ENCODE measurements at regions not wholly inside any gene's neighbourhood (a gene's known extent, or its start where the extent isn't known, plus 50 kb on each side); places are given as distances from the start of the nearest gene placed in this dataset.

DNA sequence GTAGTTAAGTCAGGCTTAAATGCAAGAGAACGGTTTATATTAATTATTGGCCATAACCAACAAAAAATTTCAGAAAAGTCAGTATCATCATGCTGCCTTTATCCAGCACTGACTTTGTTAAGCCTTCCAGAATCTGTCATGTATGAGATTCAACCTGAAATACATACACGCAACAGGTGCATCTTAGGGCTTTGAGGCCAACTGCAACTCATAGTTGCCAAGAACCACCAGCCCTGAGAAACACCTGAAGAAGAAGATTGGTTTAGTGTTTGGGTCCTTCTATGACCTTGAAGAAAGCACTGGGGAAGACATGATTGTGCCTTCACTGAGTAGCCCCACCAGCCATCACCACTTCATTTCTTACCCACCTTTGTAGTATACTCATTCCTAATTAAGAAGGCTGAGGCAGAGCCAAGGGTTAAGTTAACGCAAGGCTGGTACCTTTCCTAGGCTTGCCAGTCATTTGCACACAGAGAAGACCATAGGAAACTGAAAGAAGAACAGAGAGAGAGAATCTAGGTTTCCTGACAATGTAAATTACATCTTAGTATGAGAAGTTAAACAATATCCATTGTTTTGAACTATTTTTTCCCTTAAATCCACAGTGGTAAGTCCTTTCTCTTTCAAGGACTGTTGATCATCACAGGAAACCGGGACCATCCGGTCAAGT, 200.1 kb upstream of the PRKCQ start:
- H3K9ac ChIP-seq (ENCODE audit: low read length): no peak overlapping the region
- no peaks in the 10 kb centered on the region for H3K4me1 ChIP-seq (ENCODE audit: control insufficient read depth, insufficient read depth, low read length)
- no peak overlapping the region for H3K27ac ChIP-seq (ENCODE audit: low read depth, low read length)
- no peaks in the 10 kb centered on the region for H3K27me3 ChIP-seq (ENCODE audit: control insufficient read depth, insufficient read depth, low read length)
- H3K4me3 ChIP-seq (ENCODE audit: low read length): no peak overlapping the region
- no peaks in the 10 kb centered on the region for H3K36me3 ChIP-seq (ENCODE audit: control insufficient read depth, insufficient read depth, low read length)

DNA sequence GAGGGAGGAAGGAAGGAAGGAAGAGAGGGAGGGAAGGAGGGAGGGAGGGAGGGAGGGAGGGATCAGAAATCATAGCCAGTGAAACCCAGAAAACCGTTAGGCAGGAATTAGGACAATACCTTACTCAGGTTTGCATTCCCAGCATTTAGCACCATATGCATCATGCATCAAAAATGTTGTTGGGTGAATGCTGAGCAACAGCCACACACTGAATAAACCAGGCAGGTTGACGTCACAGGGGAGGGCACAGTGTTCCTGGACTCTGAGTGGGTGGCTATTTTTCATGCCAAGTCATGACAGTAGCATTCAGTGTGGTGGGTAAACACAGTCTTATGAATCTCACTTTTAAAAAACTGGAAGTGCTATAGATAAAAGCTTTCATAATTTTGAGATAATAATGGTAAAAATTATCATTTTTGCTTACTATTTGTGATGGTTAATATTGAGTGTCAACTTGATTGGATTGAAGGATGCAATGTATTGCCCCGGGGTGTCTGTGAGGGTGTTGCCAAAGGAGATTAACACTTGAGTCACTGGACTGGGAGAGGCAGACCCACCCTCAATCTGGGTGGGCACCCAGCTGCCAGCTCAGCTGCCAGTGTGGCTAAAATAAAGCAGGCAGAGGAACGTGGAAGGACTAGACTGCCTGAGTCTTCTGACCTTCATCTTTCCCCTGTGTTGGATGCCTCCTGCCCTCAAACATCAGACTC, 199.1 kb upstream of the PRKCQ start:
- no peaks in the 10 kb centered on the region for H3K4me1 ChIP-seq (ENCODE audit: control insufficient read depth, insufficient read depth, low read length)
- no peak overlapping the region for H3K4me3 ChIP-seq (ENCODE audit: low read length)
- no peaks in the 10 kb centered on the region for H3K36me3 ChIP-seq (ENCODE audit: control insufficient read depth, insufficient read depth, low read length)
- no peaks in the 10 kb centered on the region for H3K27me3 ChIP-seq (ENCODE audit: control insufficient read depth, insufficient read depth, low read length)
- no peak overlapping the region for H3K9ac ChIP-seq (ENCODE audit: low read length)
- H3K27ac ChIP-seq (ENCODE audit: low read depth, low read length): no peak overlapping the region

DNA sequence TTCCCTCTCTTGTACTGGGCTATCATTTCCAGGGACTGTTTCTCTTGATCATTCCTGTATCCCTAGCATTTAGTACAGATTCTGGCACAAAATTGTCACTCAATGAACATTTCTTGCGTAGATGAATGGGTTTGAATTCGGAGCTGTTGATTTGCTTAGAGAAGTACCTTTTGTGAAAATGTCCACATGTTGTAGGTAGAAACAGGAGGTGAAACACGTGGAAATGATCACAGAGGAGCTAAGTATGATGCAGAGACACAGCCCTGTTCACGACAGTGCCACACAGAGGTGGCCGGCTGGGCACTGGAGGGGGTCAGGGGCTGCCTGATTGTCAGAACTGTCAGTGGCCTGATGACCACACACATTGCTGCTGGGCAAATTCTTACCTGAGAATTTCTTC, 196.1 kb upstream of the PRKCQ start:
- H3K4me1 ChIP-seq (ENCODE audit: control insufficient read depth, insufficient read depth, low read length): no peaks in the 10 kb centered on the region
- H3K4me3 ChIP-seq (ENCODE audit: low read length): no peak overlapping the region
- H3K27me3 ChIP-seq (ENCODE audit: control insufficient read depth, insufficient read depth, low read length): no peaks in the 10 kb centered on the region
- H3K27ac ChIP-seq (ENCODE audit: low read depth, low read length): no peak overlapping the region
- H3K9ac ChIP-seq (ENCODE audit: low read length): no peak overlapping the region
- no peaks in the 10 kb centered on the region for H3K36me3 ChIP-seq (ENCODE audit: control insufficient read depth, insufficient read depth, low read length)

DNA sequence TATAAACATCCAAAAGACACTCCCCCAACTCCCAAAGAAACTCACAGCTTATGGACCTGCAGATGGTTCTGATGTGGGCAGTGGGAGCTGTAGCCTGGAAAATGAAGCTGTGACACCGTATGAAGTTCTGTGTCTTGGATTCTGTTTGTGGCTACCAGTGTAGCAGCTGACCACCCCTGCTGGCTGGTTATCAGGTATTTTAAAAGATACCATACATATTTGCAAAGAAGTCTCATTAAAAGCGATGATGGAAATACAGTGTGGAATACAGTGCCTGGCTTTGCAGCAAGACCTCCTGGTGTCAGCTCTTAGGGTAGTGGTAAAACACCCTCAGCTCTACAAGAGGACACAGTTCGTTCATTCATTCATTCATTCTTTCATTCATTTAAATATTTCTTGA, 194.3 kb upstream of the PRKCQ start:
- H3K27me3 ChIP-seq (ENCODE audit: control insufficient read depth, insufficient read depth, low read length): no peaks in the 10 kb centered on the region
- no peak overlapping the region for H3K4me3 ChIP-seq (ENCODE audit: low read length)
- no peaks in the 10 kb centered on the region for H3K36me3 ChIP-seq (ENCODE audit: control insufficient read depth, insufficient read depth, low read length)
- H3K4me1 ChIP-seq (ENCODE audit: control insufficient read depth, insufficient read depth, low read length): no peaks in the 10 kb centered on the region
- no peak overlapping the region for H3K9ac ChIP-seq (ENCODE audit: low read length)
- no peak overlapping the region for H3K27ac ChIP-seq (ENCODE audit: low read depth, low read length)

DNA sequence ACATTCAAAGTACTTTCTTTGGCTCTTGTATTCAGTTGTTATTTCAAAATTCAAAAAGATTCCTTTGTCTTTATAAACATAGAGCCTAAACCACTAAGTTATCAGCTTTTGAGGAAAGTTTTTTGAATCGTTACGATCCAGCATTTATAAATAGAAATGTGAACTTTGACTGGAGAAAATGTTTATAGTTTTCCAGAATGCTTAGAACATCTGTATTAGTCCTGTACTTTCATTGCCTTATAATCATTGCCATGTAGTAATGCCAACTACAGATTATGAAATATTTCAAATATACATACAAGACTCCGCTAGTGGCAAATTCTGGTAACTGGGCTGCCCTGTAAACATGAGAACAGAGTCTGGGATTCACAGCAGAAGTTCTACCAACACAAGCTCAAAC, 191.3 kb upstream of the PRKCQ start:
- Histone ChIP-seq H3K27ac (ENCODE audit: low read depth, low read length) (no peak overlapping the region), H3K4me3 (ENCODE audit: low read length) (no peak overlapping the region), H3K4me1 (ENCODE audit: control insufficient read depth, insufficient read depth, low read length) (no peaks in the 10 kb centered on the region), H3K36me3 (ENCODE audit: control insufficient read depth, insufficient read depth, low read length) (no peaks in the 10 kb centered on the region), H3K9ac (ENCODE audit: low read length) (no peak overlapping the region), H3K27me3 (ENCODE audit: control insufficient read depth, insufficient read depth, low read length) (no peaks in the 10 kb centered on the region)

DNA sequence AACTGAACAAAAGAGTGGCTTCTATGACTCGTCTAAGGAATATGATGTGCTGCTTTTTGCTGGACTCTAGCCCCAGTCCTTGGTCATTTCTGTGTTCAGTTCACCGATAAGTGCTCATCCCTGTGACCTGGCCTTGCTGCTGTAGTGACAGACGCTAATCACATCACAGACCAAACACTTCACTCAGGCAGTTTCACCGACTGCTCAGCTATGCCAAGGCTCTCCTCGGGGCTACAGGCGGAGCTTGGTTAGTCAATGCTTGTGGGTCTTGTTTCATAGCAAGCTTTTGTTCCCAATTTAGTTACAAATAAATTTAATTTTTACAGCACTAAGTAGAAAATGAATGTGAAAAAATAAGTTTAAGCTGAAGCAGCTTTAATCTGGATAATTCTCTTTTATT, 190.8 kb upstream of the PRKCQ start:
- Histone ChIP-seq H3K27me3 (ENCODE audit: control insufficient read depth, insufficient read depth, low read length) (no peaks in the 10 kb centered on the region), H3K4me3 (ENCODE audit: low read length) (no peak overlapping the region), H3K27ac (ENCODE audit: low read depth, low read length) (no peak overlapping the region), H3K36me3 (ENCODE audit: control insufficient read depth, insufficient read depth, low read length) (no peaks in the 10 kb centered on the region), H3K9ac (ENCODE audit: low read length) (no peak overlapping the region), H3K4me1 (ENCODE audit: control insufficient read depth, insufficient read depth, low read length) (no peaks in the 10 kb centered on the region)

DNA sequence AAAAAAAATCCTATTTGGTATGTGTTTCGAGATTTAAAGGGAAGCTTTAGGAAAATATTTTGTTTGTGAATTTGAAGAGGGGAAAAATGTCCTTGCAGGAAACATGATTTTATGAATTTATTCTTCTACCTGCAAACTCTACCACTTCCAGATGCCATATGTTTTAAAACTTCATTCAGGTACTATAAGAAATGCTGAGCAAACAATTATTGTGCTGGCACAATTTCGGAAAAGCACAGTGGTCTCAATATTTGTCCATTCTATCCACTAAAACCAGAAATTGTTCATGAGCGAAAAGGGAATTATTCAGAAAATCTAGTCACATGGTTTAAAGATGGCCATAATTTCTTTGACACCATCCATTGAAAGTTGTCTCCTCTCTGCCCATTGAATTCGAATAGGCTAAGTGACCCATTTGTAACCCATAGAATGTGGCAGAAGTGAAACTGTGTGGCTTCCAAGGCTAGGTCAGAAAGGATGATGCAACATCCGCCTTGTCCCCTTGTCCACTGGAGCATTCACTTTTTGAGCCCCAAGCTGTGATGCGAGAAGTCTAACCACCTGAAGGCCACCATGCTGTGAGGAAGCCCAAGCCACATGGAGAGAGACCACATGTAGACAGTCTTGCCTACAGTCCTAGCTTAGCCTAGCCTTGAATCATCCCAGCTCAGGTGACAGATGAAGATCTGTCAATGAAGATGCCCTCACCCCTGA, 189.8 kb upstream of the PRKCQ start:
- Histone ChIP-seq H3K4me3 (ENCODE audit: low read length) (no peak overlapping the region), H3K36me3 (ENCODE audit: control insufficient read depth, insufficient read depth, low read length) (no peaks in the 10 kb centered on the region), H3K27me3 (ENCODE audit: control insufficient read depth, insufficient read depth, low read length) (no peaks in the 10 kb centered on the region), H3K4me1 (ENCODE audit: control insufficient read depth, insufficient read depth, low read length) (no peaks in the 10 kb centered on the region), H3K27ac (ENCODE audit: low read depth, low read length) (no peak overlapping the region), H3K9ac (ENCODE audit: low read length) (no peak overlapping the region)

DNA sequence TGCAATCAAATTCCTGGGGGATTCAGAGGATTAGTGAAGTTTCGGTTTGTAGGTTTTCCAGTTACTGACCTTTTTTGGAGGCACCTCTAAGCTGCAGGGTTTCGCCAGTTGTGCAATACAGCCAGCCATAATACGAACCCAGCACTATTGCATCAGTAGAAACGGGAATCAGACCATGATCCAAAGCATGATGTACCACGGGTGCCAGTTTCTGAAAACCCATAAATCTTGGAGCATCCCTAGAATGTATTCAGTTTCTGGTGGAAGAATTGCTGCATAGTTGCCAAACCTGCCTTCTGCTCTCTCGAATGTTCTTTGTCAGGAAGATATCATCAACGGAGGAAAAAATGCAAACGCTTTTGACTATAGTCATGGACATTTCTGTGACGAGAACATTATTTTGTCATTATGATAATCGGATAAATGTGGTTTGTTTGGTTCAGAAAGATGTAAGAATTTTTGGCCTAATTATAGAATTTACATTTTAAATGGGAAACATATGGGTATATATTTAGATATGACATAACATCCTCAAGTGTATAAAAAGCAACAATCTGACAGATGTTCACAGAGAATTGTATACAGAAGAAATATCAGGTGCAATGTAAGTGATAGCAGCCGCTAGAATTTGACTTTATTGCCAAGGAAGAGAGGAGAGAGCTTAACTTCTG, 186.2 kb upstream of the PRKCQ start:
- Histone ChIP-seq H3K27me3 (ENCODE audit: control insufficient read depth, insufficient read depth, low read length) (no peaks in the 10 kb centered on the region), H3K9ac (ENCODE audit: low read length) (no peak overlapping the region), H3K4me1 (ENCODE audit: control insufficient read depth, insufficient read depth, low read length) (no peaks in the 10 kb centered on the region), H3K36me3 (ENCODE audit: control insufficient read depth, insufficient read depth, low read length) (no peaks in the 10 kb centered on the region), H3K27ac (ENCODE audit: low read depth, low read length) (no peak overlapping the region), H3K4me3 (ENCODE audit: low read length) (no peak overlapping the region)

DNA sequence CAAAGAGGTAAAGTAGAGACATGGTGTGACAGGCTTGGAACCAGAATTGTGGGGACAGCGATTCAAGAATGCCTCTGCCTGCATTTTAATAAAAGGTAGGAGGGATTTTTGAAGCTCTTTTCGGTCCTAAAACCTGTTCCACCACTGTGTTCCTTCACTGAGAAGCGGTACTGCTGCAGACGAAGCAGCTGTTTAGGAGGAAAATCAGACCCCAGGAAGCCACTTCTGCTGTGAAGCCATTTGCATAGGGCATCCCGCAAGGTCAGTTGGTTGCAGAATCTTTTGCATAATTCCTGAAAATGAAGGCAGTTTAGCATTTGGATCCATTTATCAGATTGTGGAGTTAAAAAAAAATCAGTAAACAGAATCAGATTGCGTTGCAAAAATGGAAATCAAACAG, 183.3 kb upstream of the PRKCQ start:
- Histone ChIP-seq H3K27ac (ENCODE audit: low read depth, low read length) (no peak overlapping the region), H3K4me3 (ENCODE audit: low read length) (no peak overlapping the region), H3K36me3 (ENCODE audit: control insufficient read depth, insufficient read depth, low read length) (no peaks in the 10 kb centered on the region), H3K9ac (ENCODE audit: low read length) (no peak overlapping the region), H3K27me3 (ENCODE audit: control insufficient read depth, insufficient read depth, low read length) (no peaks in the 10 kb centered on the region), H3K4me1 (ENCODE audit: control insufficient read depth, insufficient read depth, low read length) (no peaks in the 10 kb centered on the region)

DNA sequence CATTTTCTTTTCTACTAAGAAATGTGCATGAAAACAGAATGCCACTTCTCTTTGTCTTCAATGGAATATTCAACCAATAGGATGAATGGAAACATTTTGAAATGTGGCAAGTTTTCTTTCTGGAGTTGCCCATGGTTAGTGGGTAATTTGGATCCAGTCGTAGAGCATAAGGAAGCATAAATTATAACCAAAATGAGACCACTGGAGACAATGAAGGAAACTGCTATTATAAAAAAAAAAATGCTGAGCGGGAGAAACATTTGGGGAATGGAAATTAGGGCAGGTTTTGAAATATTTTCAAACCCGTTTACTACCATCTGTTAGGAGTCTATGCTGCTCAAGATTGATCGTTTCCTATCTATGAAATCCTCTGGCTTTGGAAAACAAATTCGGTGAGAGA, 182.9 kb upstream of the PRKCQ start:
- no peaks in the 10 kb centered on the region for H3K4me1 ChIP-seq (ENCODE audit: control insufficient read depth, insufficient read depth, low read length)
- H3K27me3 ChIP-seq (ENCODE audit: control insufficient read depth, insufficient read depth, low read length): no peaks in the 10 kb centered on the region
- H3K4me3 ChIP-seq (ENCODE audit: low read length): no peak overlapping the region
- no peak overlapping the region for H3K27ac ChIP-seq (ENCODE audit: low read depth, low read length)
- H3K36me3 ChIP-seq (ENCODE audit: control insufficient read depth, insufficient read depth, low read length): no peaks in the 10 kb centered on the region
- H3K9ac ChIP-seq (ENCODE audit: low read length): no peak overlapping the region

DNA sequence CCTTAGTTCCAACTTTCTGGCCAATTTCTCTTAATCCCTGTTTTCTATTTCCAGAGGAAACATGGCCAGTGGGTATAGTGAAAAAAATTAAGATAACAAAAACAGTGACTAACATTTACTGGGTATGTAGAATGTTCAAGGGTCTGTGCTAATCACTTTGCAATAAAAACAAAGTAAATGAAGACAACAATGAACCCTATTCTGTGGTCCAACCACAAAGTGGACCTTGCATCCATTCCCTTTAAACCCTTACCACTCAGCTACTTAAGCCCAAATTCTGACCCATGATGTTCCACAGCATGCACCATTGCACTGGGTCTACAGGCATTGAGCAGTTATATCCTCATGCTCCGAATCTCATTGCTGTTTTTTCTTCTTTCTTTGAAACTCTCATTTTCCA, 179.9 kb upstream of the PRKCQ start:
- no peak overlapping the region for H3K9ac ChIP-seq (ENCODE audit: low read length)
- H3K36me3 ChIP-seq (ENCODE audit: control insufficient read depth, insufficient read depth, low read length): no peaks in the 10 kb centered on the region
- no peak overlapping the region for H3K4me3 ChIP-seq (ENCODE audit: low read length)
- H3K27me3 ChIP-seq (ENCODE audit: control insufficient read depth, insufficient read depth, low read length): no peaks in the 10 kb centered on the region
- no peaks in the 10 kb centered on the region for H3K4me1 ChIP-seq (ENCODE audit: control insufficient read depth, insufficient read depth, low read length)
- no peak overlapping the region for H3K27ac ChIP-seq (ENCODE audit: low read depth, low read length)

DNA sequence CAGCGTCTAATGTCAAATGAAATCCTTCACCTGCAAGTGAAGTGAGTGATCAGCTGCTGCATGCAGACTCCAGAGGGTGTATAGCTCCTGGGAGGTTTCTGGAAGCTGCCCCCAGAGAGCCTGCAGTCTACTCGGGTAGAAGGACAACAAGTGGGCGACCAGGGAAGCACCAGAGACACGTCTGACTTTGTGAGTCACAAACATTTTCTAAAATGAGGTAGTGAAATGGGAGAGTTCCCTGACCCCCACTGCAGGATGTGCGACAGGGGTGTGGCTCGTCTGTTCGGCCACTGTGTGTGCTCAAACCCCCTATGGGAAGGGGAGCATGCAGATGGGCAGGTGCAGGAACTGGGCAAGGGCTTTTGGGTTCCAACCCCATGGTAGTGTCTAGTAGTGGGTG, 177.1 kb upstream of the PRKCQ start:
- Histone ChIP-seq H3K4me1 (ENCODE audit: control insufficient read depth, insufficient read depth, low read length) (no peaks in the 10 kb centered on the region), H3K36me3 (ENCODE audit: control insufficient read depth, insufficient read depth, low read length) (no peaks in the 10 kb centered on the region), H3K9ac (ENCODE audit: low read length) (no peak overlapping the region), H3K4me3 (ENCODE audit: low read length) (no peak overlapping the region), H3K27ac (ENCODE audit: low read depth, low read length) (no peak overlapping the region), H3K27me3 (ENCODE audit: control insufficient read depth, insufficient read depth, low read length) (no peaks in the 10 kb centered on the region)

Measured in rectal smooth muscle tissue (tissue), 1 donor.